ENCODE measurements at regions not wholly inside any gene's neighbourhood (a gene's known extent, or its start where the extent isn't known, plus 50 kb on each side); places are given as distances from the start of the nearest gene placed in this dataset.

DNA sequence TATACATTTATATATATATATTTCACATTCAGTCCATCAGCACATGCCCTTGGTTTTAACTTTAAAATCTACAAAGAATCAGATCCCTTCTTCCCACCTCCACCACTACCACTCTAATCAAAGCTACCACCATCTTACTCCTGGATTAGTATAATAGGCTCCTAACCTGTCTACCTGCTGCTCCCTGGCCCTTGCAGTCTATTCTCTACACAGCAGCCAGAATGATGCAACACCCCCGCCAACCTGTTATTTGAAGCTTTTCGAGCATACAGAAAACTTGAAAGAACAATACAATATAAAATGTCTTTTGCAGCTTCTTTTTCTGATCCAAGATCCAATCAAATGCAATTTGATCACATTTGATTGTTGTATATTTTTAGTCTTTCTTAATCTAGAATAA lies 165.9 kb upstream of the HMGA2 start:
- Mint-ChIP-seq H3K4me1 (ENCODE audit: unreplicated experiment) (peaks cover 16% of the 10 kb centered on the region), H3K4me3 (no peak overlapping the region), H3K36me3 (no peaks in the 10 kb centered on the region), H3K9me3 (peaks cover 11% of the 10 kb centered on the region), H3K27ac (no peak overlapping the region), H3K27me3 (peaks cover 10% of the 10 kb centered on the region)
- TF ChIP-seq, protein P1, sequence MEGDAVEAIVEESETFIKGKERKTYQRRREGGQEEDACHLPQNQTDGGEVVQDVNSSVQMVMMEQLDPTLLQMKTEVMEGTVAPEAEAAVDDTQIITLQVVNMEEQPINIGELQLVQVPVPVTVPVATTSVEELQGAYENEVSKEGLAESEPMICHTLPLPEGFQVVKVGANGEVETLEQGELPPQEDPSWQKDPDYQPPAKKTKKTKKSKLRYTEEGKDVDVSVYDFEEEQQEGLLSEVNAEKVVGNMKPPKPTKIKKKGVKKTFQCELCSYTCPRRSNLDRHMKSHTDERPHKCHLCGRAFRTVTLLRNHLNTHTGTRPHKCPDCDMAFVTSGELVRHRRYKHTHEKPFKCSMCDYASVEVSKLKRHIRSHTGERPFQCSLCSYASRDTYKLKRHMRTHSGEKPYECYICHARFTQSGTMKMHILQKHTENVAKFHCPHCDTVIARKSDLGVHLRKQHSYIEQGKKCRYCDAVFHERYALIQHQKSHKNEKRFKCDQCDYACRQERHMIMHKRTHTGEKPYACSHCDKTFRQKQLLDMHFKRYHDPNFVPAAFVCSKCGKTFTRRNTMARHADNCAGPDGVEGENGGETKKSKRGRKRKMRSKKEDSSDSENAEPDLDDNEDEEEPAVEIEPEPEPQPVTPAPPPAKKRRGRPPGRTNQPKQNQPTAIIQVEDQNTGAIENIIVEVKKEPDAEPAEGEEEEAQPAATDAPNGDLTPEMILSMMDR (conservative IDR thresholded peaks at IDR 0.05) = no peak
- DNase-seq (ENCODE audit: extremely low spot score, unreplicated experiment) = no peak

DNA sequence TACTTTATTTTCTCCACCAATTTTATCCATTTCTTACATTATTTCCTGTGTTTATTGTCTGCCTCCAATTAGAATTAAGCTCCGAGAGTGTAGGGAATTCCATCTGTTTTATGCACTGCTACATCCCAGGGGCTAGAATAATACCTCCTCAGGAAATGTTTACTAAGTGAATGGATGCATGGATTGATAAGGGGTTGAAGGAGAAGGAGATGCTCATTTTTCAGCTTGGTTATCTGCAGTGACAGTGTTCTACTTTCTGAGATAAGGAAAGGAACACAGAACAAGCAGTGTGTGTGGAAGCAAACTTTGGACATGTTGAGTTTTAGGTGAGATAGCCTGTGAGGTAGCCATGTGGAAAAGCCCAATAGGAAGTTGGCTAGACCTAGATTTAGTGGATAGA lies 164.6 kb upstream of the HMGA2 start:
- DNase-seq (ENCODE audit: extremely low spot score, unreplicated experiment) = no peak
- Mint-ChIP-seq H3K4me3 (no peak overlapping the region), H3K27me3 (peaks cover 10% of the 10 kb centered on the region), H3K4me1 (ENCODE audit: unreplicated experiment) (peaks cover 15% of the 10 kb centered on the region), H3K36me3 (no peaks in the 10 kb centered on the region), H3K27ac (no peak overlapping the region), H3K9me3 (peaks cover 20% of the 10 kb centered on the region)
- TF ChIP-seq, protein P1 (conservative IDR thresholded peaks at IDR 0.05) = no peak

DNA sequence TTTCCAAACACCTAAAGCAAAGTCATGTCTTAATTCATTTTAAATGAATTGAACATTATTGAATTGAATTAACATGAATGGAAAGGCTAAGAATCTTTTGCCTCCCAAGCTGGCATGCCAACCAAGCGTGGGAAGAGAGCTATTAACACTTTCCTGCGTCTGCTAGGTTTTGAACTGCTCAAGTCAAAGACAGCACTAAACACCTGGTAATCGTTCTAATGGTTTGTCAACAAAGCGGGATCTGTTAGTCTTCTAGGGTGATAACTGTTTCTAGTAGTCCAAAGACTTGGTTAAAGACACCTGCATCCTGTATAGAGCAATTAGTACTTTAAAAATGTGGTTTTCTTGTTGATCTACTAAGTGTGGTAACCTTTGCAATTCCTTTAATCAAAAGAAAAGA lies 164.2 kb upstream of the HMGA2 start:
- Mint-ChIP-seq H3K27ac (no peak overlapping the region), H3K4me3 (no peak overlapping the region), H3K4me1 (ENCODE audit: unreplicated experiment) (peaks cover 11% of the 10 kb centered on the region), H3K36me3 (no peaks in the 10 kb centered on the region), H3K9me3 (peaks cover 25% of the 10 kb centered on the region), H3K27me3 (peaks cover 10% of the 10 kb centered on the region)
- TF ChIP-seq, protein P1 (conservative IDR thresholded peaks at IDR 0.05) = no peak
- DNase-seq (ENCODE audit: extremely low spot score, unreplicated experiment) = no peak

DNA sequence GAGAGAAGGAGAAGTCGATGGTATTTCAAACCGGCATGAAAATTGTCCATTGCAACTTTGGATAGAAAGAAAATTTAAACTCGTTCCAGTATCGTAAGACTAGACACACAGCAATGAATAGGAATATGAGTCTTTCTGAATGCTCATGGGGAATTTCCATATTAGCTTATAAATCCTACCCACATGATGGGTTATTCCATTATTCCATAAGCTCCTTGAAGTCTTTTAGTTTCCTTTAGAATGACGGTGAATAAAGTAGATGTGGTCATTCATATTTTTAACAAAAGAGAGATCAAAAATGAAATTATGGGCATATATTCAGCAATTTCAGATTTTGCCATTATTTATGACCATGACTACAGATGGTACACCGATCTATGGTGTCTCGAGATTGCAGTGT lies 163.4 kb upstream of the HMGA2 start:
- Mint-ChIP-seq H3K4me1 (ENCODE audit: unreplicated experiment) (peaks cover 8% of the 10 kb centered on the region), H3K27ac (no peak overlapping the region), H3K4me3 (no peak overlapping the region), H3K9me3 (peaks cover 30% of the 10 kb centered on the region), H3K36me3 (no peaks in the 10 kb centered on the region), H3K27me3 (peaks cover 10% of the 10 kb centered on the region)
- DNase-seq (ENCODE audit: extremely low spot score, unreplicated experiment) = no peak
- TF ChIP-seq, protein P1 (conservative IDR thresholded peaks at IDR 0.05) = no peak

DNA sequence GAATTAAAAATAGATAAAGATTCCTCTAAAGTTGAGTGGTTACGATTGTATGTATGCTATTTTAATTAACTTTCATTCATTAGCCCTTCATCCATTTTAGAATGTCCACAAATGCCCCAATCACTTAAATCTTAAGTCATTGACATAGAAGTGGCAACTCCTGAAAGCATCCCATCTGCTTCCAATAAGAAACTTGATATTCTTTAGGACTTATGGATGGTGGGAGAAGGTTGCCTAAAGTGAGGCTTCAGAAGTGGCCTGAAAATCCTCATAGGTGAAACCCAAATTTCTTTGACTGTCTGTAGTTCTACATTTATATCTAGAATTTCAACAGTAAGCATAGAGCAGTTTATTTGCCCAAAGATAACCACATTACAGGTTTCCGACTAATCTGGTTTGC lies 161.7 kb upstream of the HMGA2 start:
- H3K27ac Mint-ChIP-seq = no peak overlapping the region
- H3K4me1 Mint-ChIP-seq (ENCODE audit: unreplicated experiment) = no peaks in the 10 kb centered on the region
- TF ChIP-seq, protein P1 (conservative IDR thresholded peaks at IDR 0.05) = no peak
- no peaks in the 10 kb centered on the region for H3K36me3 Mint-ChIP-seq
- H3K27me3 Mint-ChIP-seq = peaks cover 10% of the 10 kb centered on the region
- H3K9me3 Mint-ChIP-seq = peaks cover 30% of the 10 kb centered on the region
- H3K4me3 Mint-ChIP-seq = no peak overlapping the region
- no peak for DNase-seq (ENCODE audit: extremely low spot score, unreplicated experiment)

DNA sequence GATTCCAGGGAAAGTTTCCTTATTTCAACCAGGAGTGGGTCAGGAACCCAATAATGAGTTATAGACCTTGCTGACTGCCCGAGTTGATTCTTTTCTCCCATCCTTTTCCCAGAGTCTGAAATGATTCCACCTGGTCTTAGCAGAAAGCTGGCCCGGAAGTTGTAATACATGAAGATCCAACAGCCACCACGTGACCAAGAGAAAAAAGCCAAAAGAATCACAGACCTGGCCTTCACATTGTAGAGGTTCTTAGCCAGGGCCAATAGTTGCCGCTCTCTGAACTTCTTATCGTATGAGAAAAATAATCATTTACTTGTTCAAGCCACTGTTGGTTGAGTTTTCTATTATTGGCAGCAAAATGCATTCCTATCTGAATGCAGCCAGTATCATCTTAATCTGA lies 161.2 kb upstream of the HMGA2 start:
- Mint-ChIP-seq H3K4me3 (no peak overlapping the region), H3K9me3 (peaks cover 30% of the 10 kb centered on the region), H3K27ac (no peak overlapping the region), H3K27me3 (peaks cover 10% of the 10 kb centered on the region), H3K36me3 (no peaks in the 10 kb centered on the region), H3K4me1 (ENCODE audit: unreplicated experiment) (no peaks in the 10 kb centered on the region)
- no peak for DNase-seq (ENCODE audit: extremely low spot score, unreplicated experiment)
- TF ChIP-seq, protein P1 (conservative IDR thresholded peaks at IDR 0.05) = no peak

Measured in type B pancreatic cell (in vitro differentiated cells).